ENCODE measurements at regions not wholly inside any gene's neighbourhood (a gene's known extent, or its start where the extent isn't known, plus 50 kb on each side); places are given as distances from the start of the nearest gene placed in this dataset.
"Not testable (repeated sequence)": the region's sequence is repeated elsewhere in the genome, so short reads cannot be mapped to it uniquely, and the experiment has no call there.

DNA sequence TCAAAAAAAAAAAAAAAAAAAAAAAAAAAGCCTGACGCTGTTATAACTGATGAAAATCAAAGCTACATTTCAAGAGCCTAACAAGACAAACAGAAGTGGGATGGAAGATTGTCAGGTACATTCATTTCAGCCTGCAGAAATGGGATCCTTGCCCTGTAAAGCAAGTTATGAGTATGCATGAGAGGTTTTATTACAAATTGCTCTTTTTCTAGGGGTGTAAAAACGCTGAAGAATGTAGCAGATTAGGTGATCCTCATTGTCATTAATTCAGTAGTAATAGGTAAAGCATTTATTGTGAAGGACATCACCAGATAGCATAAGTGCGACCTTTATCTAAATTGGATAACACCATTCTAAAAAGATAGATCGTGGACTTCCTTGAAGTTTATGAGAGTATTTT is 208.3 kb downstream of the KCNJ2 start:
- no peak for DNase-seq

DNA sequence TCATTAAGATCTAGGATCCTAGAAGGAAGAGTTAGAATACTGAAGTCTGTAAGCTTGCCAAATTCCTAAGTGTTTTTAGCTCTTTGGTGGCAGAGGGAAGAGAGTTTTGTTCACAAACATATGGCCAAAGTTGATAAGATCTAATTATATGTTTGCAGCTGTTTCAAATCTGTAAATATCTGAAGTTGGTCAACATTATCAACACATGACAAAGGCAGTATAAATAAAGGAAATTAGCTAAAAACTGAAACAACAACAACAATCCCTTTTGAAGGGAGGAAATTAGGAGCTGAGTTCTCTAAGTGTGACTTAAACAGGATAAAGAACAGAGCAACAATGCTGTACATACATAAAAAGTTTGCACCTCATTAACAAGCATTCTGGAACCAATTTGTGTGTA is 208.7 kb downstream of the KCNJ2 start:
- DNase-seq, result no peak

- no peak for DNase-seq
Measured at GRCh38 chr17:70379945-70380344, 210.6 kb downstream of the KCNJ2 start.

DNA sequence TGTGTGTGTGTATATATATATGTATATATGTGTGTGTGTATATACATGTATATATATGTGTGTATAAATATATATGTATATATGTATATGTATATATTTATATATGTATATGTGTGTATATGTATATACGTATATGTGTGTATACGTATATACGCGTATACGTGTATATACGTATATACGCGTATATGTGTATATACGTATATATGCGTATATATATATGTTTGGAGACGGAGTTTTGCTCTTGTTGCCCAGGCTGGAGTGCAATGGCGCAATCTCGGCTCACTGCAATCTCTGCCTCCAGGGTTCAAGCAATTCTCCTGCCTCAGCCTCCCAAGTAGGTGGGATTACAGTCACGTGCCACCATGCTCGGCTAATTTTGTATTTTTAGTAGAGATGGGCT is 212.6 kb downstream of the KCNJ2 start:
- not testable (repeated sequence) for DNase-seq

DNA sequence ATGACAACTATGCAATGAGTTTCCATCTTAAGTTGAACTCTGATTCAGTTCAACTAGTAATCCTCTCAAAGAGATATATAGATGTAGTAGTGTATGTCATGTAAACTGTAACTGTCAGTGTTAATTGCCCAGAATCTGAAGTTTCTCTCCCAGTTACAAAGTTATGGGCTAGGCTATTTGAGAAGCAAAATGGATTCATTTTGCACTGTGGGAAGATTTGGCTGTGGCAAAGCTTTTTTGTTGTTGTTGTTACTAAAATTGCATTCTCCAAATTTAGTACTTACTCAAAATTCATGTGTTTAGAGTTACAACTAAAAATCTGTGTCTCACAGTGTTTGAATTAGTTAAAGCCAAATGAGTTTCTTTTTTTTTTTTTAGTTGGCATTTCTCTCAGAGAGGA is 219.0 kb downstream of the KCNJ2 start:
- DNase-seq, result no peak

GRCh38 chr17:70389232-70389757 is 220.0 kb downstream of the KCNJ2 start:
- DNase-seq, result not testable (repeated sequence)

DNA sequence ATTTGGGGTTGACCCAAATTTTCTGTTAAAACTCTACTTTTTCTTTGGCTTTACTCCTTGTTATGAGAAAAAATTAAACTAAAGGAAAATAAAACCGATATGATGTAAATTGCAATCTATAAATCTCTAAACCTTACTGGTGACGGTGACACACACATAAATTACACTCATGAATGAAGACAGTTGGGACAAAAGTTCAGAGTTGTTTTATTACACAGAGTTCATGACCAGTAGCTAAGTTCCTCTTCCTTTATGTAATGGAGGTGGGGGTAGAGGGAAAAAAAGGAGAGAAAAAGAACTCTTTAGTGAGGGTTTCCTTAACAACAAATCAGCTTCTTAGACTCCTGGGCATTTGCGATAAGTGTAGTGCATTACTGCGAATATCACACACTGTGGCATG is 220.7 kb downstream of the KCNJ2 start:
- DNase-seq, result no peak

- no peak for DNase-seq
Measured at GRCh38 chr17:70394473-70395232, 225.3 kb downstream of the KCNJ2 start.

- DNase-seq, result no peak
Measured at GRCh38 chr17:70405492-70406220, 236.3 kb downstream of the KCNJ2 start.

DNA sequence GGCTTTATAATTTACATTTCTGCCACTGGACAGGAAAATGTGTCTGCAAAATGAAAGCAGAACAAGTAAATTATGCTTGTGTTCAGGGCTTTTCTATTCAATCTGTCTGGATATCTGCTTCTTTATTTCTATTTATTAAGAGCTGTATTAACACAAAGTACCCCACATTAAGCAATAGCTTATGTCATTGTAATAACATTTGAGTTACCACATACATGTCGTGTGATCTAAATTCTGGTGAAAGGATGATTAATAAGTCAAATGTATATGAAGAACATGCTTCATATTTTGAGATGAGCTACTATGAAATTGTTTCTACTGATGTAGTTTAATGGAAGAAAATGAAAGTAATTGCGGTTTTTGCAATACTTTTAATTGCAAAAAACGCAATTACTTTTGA is 238.2 kb downstream of the KCNJ2 start:
- DNase-seq, result no peak

- DNase-seq, result no peak
Measured at GRCh38 chr17:70408768-70409167, 239.4 kb downstream of the KCNJ2 start.

DNA sequence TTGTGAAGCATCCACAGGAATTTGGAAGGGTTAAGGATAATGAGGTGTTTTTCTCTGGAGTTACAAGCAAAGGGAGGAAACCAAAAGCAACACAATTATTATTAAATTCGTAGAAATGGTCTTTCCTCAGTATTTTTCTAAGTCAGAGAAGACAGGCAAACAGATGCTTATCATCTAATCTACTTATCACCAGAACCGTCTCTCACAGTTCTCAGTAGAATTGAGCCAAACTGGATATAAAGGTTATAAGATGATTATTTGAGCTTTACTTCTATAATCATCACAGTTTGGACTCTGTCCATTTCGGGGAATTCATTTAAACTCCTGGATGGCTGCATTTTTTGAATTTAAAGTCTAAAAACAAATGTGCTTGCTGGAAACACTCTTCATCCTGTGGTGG is 245.0 kb downstream of the KCNJ2 start:
- no peak for DNase-seq

DNA sequence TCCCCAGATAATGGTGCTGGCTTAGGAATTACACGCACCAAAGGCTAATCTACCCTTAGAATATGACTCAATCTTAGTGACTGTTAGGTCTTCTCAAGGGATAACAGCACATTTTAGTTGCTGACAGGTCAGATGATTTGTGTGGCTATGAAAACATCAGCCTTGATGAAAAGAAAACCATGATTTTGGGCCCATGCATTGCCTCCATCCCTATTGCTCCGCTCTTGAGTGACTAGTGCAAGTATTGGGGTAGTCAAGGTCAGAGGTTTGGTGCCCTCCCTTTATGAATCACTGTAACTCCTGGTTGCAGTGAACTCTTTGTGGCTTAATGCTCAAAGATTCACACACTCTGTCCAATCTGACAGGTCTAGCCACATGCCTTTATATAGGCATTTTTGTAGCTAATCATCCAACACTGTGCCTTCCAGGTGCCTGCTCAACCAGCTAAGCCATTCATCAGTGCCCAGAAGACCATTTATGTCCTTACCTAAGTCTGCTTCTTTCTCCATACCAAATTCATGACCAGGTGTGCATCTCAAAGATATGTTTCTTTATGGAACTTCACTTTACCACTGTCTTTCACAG is 251.6 kb downstream of the KCNJ2 start:
- no peak for DNase-seq

DNA sequence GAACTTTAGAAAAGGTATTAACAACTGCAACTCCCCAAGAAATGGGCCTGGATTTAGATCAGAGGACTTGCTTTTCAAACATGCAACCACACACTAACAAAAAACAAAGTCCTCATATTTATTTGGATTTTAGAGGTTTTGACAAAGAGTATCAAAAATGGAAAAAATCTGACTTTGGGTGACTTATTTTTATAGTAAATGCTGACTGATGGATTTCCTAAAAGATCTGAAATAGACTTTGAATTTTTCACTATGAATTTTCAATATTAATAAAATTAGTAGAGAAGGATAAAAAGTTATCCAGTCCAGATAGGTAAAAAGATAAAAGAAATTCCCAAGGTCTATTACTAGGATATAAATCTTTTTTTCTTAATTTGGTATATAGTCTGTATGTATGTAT is 253.5 kb downstream of the KCNJ2 start:
- DNase-seq, result no peak

DNA sequence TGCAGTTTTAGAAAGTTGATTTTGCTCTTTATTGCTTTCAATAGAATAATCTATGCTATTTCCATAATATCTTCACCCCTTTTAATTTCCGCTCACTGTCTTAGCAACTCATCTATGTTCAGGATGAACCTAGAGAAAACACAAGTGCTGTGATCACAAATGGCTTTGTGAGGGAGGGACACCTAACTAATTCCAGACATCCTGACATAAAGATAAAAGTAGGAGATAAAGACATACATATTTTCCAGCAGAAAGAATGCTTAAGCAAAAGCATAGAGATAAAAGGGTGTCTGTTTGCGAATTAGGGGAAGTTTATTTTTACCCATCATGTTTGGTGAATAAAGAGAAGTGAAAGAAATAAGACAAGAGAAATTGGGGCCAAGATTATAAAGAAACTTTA is 254.2 kb downstream of the KCNJ2 start:
- DNase-seq, result no peak

GRCh38 chr17:70426752-70427151 is 257.4 kb downstream of the KCNJ2 start:
- no peak for DNase-seq

DNA sequence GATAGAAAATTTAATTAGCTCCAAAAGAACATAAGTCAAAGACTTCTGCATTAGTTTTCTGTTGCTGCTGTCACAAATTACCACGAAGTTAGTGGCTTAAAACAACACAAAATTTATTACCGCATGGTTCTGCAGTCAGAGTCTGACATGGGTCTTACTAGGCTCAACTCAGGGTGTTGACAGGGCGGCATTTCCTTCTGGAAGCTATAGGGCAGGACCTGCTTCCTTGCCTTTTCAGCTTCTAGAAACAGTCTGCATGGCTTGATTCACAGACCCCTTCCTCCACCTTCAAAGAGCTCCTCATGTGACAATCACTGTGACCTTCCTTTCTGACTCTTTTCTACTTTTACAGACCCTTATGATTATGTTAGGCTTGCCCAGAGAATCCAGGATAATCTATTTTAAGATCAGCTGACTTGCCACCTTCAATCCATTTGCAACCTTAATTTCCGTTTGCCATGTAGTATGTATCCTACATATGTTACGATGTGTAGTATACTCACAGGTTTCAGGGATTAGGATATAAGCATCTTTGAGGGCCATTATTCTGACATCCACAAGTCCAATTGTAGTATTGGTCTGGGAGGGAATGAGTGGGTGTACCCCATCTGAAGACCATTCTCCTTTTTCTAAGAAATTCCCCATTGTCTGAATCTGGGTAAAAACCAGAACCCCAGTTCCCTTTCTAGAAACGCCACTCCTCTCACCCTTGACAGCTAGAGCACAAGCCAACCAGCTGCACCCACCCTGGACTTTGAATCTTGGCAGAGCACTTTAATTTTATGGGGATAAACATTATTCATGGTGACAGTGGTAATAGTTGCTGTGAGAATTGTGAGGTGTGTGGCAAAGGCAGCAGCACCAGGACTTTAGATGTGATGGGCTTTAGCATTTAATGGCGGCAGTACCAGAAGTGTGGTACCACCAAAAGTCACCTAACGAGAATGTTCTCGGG is 265.5 kb downstream of the KCNJ2 start:
- DNase-seq, result no peak

DNA sequence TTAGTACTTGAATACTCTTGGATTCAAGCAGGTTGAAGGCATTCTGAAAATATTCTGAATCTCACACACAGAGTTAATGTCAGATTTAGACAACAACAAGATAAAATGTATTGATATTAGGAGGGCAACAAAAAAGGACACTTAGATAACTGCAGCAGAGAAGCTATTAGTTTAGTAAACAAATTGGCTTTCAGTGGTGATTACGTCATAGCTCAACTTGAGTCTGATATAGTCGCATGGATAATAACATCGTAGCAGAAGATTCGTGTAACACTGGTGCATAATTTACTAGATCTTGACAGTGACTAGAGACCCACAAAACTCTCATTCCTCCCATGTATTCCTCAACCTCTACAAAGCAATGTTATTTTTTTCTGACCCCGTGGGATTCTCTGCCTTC is 268.3 kb downstream of the KCNJ2 start:
- no peak for DNase-seq

GRCh38 chr17:70446446-70446845 is 277.1 kb downstream of the KCNJ2 start:
- no peak for DNase-seq

GRCh38 chr17:70447588-70447987 is 278.3 kb downstream of the KCNJ2 start:
- DNase-seq, result no peak

DNA sequence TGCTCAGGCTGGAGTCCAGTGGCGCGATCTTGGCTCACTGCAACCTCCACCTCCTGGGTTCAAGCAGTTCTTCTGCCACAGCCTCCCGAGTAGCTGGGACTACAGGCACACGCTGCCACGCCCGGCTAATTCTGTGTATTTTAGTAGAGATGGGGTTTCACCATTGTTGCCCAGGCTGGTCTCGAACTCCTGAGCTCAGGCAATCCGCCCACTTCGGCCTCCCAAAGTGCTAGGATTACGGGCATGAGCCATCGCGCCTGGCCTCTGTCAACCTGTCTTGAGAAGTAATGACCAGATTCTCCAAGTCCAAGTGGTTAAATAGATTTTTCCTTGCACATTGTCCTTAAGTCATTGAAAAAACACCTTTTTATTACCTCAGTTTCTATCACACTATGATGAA is 283.7 kb downstream of the KCNJ2 start:
- not testable (repeated sequence) for DNase-seq

GRCh38 chr17:70454377-70454776 is 285.0 kb downstream of the KCNJ2 start:
- DNase-seq, result no peak

DNA sequence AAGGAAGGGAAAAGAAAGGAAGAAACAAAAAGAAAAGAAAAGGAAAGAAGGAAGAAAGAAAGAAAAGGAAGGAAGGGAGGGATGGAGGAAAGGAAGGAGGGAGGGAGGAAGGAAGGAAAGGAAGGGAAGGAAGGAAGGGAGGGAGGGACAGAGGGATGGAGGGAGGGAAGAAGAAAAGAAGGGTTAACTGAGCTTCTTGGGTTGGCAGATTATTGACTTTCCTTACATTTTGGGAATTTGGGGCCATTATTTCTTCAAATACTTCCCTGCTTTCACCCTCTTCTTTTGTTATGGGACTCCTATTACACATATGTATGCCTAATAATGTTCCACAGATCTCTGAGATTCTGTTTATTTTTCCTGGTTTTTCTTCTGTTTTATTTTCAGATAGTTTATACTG is 285.6 kb downstream of the KCNJ2 start:
- no peak for DNase-seq

Data from SIG-M5 (cell line).